K562 (cell line): ENCODE measurements at regions not wholly inside any gene's neighbourhood (a gene's known extent, or its start where the extent isn't known, plus 50 kb on each side); places are given as distances from the start of the nearest gene placed in this dataset.

ENCODE experiments used
- ATAC-seq: fragments of 200-7000 bp; cut with Tn5 transposase; 3 replicates; pipeline ENCODE4 v1.9.1; 2020; ENCODE audit warnings: moderate library complexity
- BruUV-seq: library from RNA; stranded (reverse); fragments of 400-500 nt; replicated peaks from 2 replicates; lab custom pipeline; 2021; lab: Mats Ljungman, UMichigan
- CTCF ChIA-PET: fragments of 300-600 bp; formaldehyde crosslinking; extraction: SDS; loops from one replicate; lab custom pipeline; 2021; ENCODE audit warnings: low intra/inter-chr PET ratio; lab: Yijun Ruan, JAX
- POLR2A ChIA-PET: fragments of 300-600, 350-650 bp; sonication (Branson Sonifier 250); formaldehyde crosslinking; extraction: SDS; loops from one replicate; lab custom pipeline; 2021; ENCODE audit warnings: antibody characterized with exemption, inconsistent platforms; lab: Yijun Ruan, JAX
- DNase-seq, 4 experiments: peaks; one replicate each; pipeline versions ENCODE4 v3.0.0 to v3.0.0-alpha.2; 2011 to 2018; ENCODE audit warnings: low spot score in 3 of 4, mixed read lengths in 3 of 4; ENCODE audit errors: extremely low read depth in 1 of 4
- FAIRE-seq: peaks from 2 replicates; lab custom pipeline; 2011; peaks lifted over from hg19 to GRCh38; lab: Jason Lieb, UNC
- H2AFZ ChIP-seq: 2 replicates; pipeline ENCODE4 v1.6.0; 2011; ENCODE audit warnings: low read depth, low read length, control low read depth, inconsistent platforms
- H3K27ac ChIP-seq: fragments of 200-600 bp; 3 replicates; pipeline ENCODE4 v1.8.0; 2011; ENCODE audit warnings: low read depth, mild to moderate bottlenecking, control low read depth, inconsistent platforms, low read length, moderate library complexity, mixed read lengths; ENCODE audit errors: extremely low read depth
- H3K27me3 ChIP-seq, 2 experiments: fragments of 300-600 bp in 1 of 2; 2 replicates in 1 of 2; 3 replicates in 1 of 2; pipeline versions ENCODE4 v1.6.0 to v1.8.0; 2011; ENCODE audit warnings: inconsistent platforms in 2 of 2, low read length in 2 of 2, mild to moderate bottlenecking in 1 of 2, mixed read lengths in 1 of 2, moderate library complexity in 1 of 2; ENCODE audit not compliant: control insufficient read depth in 2 of 2, insufficient read depth in 2 of 2
- H3K36me3 ChIP-seq: fragments of 300-600 bp; 3 replicates; pipeline ENCODE4 v1.8.0; 2011; ENCODE audit warnings: mild to moderate bottlenecking, low read length, inconsistent platforms; ENCODE audit not compliant: control insufficient read depth, insufficient read depth
- H3K4me1 ChIP-seq, 2 experiments: fragments of 200-600 bp in 1 of 2; replicated peaks in 1 of 2; 2 replicates in 1 of 2; 3 replicates in 1 of 2; pipeline versions ENCODE4 v1.5.1 to v1.8.0; 2011; ENCODE audit warnings: inconsistent platforms in 2 of 2, low read length in 2 of 2, mild to moderate bottlenecking in 1 of 2, mixed read lengths in 1 of 2, moderate library complexity in 1 of 2; ENCODE audit not compliant: control insufficient read depth in 2 of 2, insufficient read depth in 2 of 2
- H3K4me2 ChIP-seq: 2 replicates; pipeline ENCODE4 v1.6.1; 2011; ENCODE audit warnings: low read length, control low read depth, inconsistent platforms, mixed read lengths; ENCODE audit not compliant: insufficient read depth
- H3K4me3 ChIP-seq: fragments of 200-600 bp; sonication (generic), shearing (Covaris generic); 2 replicates; pipeline ENCODE4 v1.5.1; 2016; ENCODE audit warnings: control low read depth, inconsistent platforms
- H3K79me2 ChIP-seq: fragments of 200-600 bp; 3 replicates; pipeline ENCODE4 v1.8.0; 2011; ENCODE audit warnings: low read length, inconsistent platforms; ENCODE audit not compliant: control insufficient read depth, insufficient read depth
- H3K9ac ChIP-seq, 2 experiments: 2 replicates each; pipeline versions ENCODE4 v1.6.0 to v1.6.1; 2011; ENCODE audit warnings: low read depth in 2 of 2, low read length in 2 of 2, control low read depth in 1 of 2, inconsistent platforms in 1 of 2, mild to moderate bottlenecking in 1 of 2, mixed read lengths in 1 of 2; ENCODE audit not compliant: insufficient read depth in 1 of 2
- H3K9me1 ChIP-seq: one replicate; pipeline ENCODE4 v1.6.0; 2011; ENCODE audit warnings: inconsistent platforms, mild to moderate bottlenecking, low read length, moderate library complexity; ENCODE audit not compliant: control insufficient read depth, insufficient read depth
- H3K9me3 ChIP-seq: replicated peaks from 2 replicates; pipeline ENCODE4 v1.5.1; 2011; ENCODE audit warnings: low read depth, low read length, inconsistent platforms; ENCODE audit not compliant: control insufficient read depth, insufficient read depth
- H4K20me1 ChIP-seq: replicated peaks from 2 replicates; pipeline ENCODE4 v1.6.1; 2011; ENCODE audit warnings: low read length, inconsistent platforms, mixed read lengths; ENCODE audit not compliant: control insufficient read depth, insufficient read depth
- GTF2E2 ChIP-seq: fragments of 200-800 bp; sonication (Bioruptor generic); IDR thresholded peaks from 2 replicates; pipeline ENCODE4 v1.6.1; 2016; ENCODE audit warnings: missing genetic modification characterization, missing compliant biosample characterization
- MLX ChIP-seq, 2 experiments: fragments of 450-650 bp in 1 of 2; sonication (generic) in 1 of 2; formaldehyde crosslinking; conservative IDR thresholded peaks; 2 replicates each; pipeline versions ENCODE4 v1.4.0 to v1.8.1; 2020 to 2022; ENCODE audit warnings: mild to moderate bottlenecking in 1 of 2, missing genetic modification reagents in 1 of 2
- POU5F1 ChIP-seq: fragments of 150-350 bp; IDR thresholded peaks from 2 replicates; pipeline ENCODE4 v1.6.1; 2014; ENCODE audit warnings: borderline replicate concordance, low read length, low read depth, mild to moderate bottlenecking; ENCODE audit not compliant: partially characterized antibody
- RNF219 ChIP-seq: fragments of 250-450 bp; sonication (Bioruptor Pico); IDR thresholded peaks from 2 replicates; pipeline ENCODE4 v1.5.0; 2022; ENCODE audit warnings: mild to moderate bottlenecking
- ZNF609 ChIP-seq: sonication (generic); formaldehyde crosslinking; IDR thresholded peaks from 2 replicates; pipeline ENCODE4 v1.8.1; 2023; ENCODE audit warnings: missing genetic modification reagents, mild to moderate bottlenecking, borderline replicate concordance
- WGBS: fragments of 100-300 bp; shearing (Covaris generic); methylation state at CpG from one replicate; pipeline ENCODE4 v1.1.6; 2016; ENCODE audit warnings: low coverage, mixed read lengths; ENCODE audit not compliant: insufficient coverage; ENCODE audit errors: missing lambda C conversion rate; 5-methylcytosine and 5-hydroxymethylcytosine counted together
- in situ Hi-C: fragments of 300-500 bp; cut with MboI; formaldehyde crosslinking; loops from 4 replicates; pipeline ENCODE4 v1.15.0; 2018; ENCODE audit warnings: inconsistent platforms, mixed read lengths
- intact Hi-C: fragments of 100-400 bp; cut with micrococcal nuclease; formaldehyde crosslinking; loops from 2 replicates; pipeline ENCODE4 v1.14.2; 2022

GRCh38 chr7:52791176-52791700 is 244.2 kb upstream of the POM121L12 start:
- Histone ChIP-seq H3K9me1 (no peaks in the 10 kb centered on the region), H4K20me1 (no peaks in the 10 kb centered on the region), H3K36me3 (no peaks in the 10 kb centered on the region), H3K27ac (no peak overlapping the region), H3K79me2 (no peaks in the 10 kb centered on the region), H2AFZ (no peak overlapping the region), H3K9ac (no peak overlapping the region), H3K27me3 (no peaks in the 10 kb centered on the region), H3K4me1 (no peaks in the 10 kb centered on the region), H3K4me3 (no peak overlapping the region), H3K4me2 (no peak overlapping the region), H3K9me3 (no peaks in the 10 kb centered on the region)
- POLR2A ChIA-PET, result interaction anchor here (0.5 kb wide), 1 partner anchor 117 kb away, joined by 4 read pairs; no protein-coding TSS in a partner anchor
- TF ChIP-seq MLX (CRISPR knock-in tag; conservative IDR thresholded peaks at IDR 0.05), result no peak
- no peak for FAIRE-seq
- in situ Hi-C loops, result no loop called here
- BruUV-seq, result no TSS peak
- no peak for DNase-seq
- CTCF ChIA-PET, result no interaction called here
- intact Hi-C loops, result no loop called here
- ATAC-seq, result no peak
- WGBS, result 0% methylated on average over 4 of the region's 4 CpGs

GRCh38 chr7:52786174-52786573 is 249.3 kb upstream of the POM121L12 start:
- no peak overlapping the region for H2AFZ ChIP-seq
- H3K9me1 ChIP-seq, result no peaks in the 10 kb centered on the region
- FAIRE-seq, result no peak
- H3K9ac ChIP-seq, result no peak overlapping the region
- H3K4me1 ChIP-seq, result no peaks in the 10 kb centered on the region
- intact Hi-C loops (no loop called here), in situ Hi-C loops (no loop called here)
- no peaks in the 10 kb centered on the region for H3K79me2 ChIP-seq
- H3K4me2 ChIP-seq, result no peak overlapping the region
- no TSS peak for BruUV-seq
- WGBS, result 7% methylated on average over 3 of the region's 3 CpGs
- no peaks in the 10 kb centered on the region for H4K20me1 ChIP-seq
- H3K36me3 ChIP-seq, result no peaks in the 10 kb centered on the region
- ATAC-seq, result no peak
- no peak overlapping the region for H3K27ac ChIP-seq
- no peaks in the 10 kb centered on the region for H3K9me3 ChIP-seq
- no peak for DNase-seq
- ChIA-PET POLR2A (no interaction called here), CTCF (no interaction called here)
- H3K4me3 ChIP-seq, result no peak overlapping the region
- no peaks in the 10 kb centered on the region for H3K27me3 ChIP-seq
- no peak for TF ChIP-seq ZNF609 (CRISPR knock-in tag)
- no peak for TF ChIP-seq POU5F1
- no peak for TF ChIP-seq GTF2E2 (tag)
- TF ChIP-seq RNF219 (CRISPR knock-in tag), result no peak
